Smooth muscle cell (in vitro differentiated cells): ENCODE measurements at regions not wholly inside any gene's neighbourhood (a gene's known extent, or its start where the extent isn't known, plus 50 kb on each side); places are given as distances from the start of the nearest gene placed in this dataset.

Experiments used
- DNase-seq: peaks from one replicate; lab custom pipeline; 2025; ENCODE audit not compliant: unreplicated experiment; lab: John Stamatoyannopoulos, UW
- H2AFZ ChIP-seq: fragments of 200-600 bp; sonication (generic); 2 replicates; pipeline ENCODE4 v1.6.0; 2016; ENCODE audit warnings: antibody characterized with exemption, low read depth, mild to moderate bottlenecking
- H3F3A ChIP-seq: fragments of 200-600 bp; sonication (generic); 2 replicates; pipeline ENCODE4 v1.6.0; 2017; ENCODE audit warnings: antibody characterized with exemption, low read depth
- H3K27ac ChIP-seq: fragments of 200-600 bp; sonication (generic); 2 replicates; pipeline ENCODE4 v1.5.1; 2016; ENCODE audit warnings: low read depth, mild to moderate bottlenecking
- H3K27me3 ChIP-seq: fragments of 200-600 bp; sonication (generic); 2 replicates; pipeline ENCODE4 v1.6.1; 2016; ENCODE audit warnings: low read depth, mild to moderate bottlenecking
- H3K36me3 ChIP-seq: fragments of 200-600 bp; sonication (generic); 2 replicates; pipeline ENCODE4 v1.5.1; 2016; ENCODE audit warnings: low read depth
- H3K4me1 ChIP-seq: fragments of 200-600 bp; sonication (generic); 2 replicates; pipeline ENCODE4 v1.5.1; 2016; ENCODE audit warnings: low read depth
- H3K4me2 ChIP-seq: fragments of 200-600 bp; sonication (generic); 2 replicates; pipeline ENCODE4 v1.6.0; 2016; ENCODE audit warnings: mild to moderate bottlenecking
- H3K4me3 ChIP-seq: fragments of 200-600 bp; sonication (generic); 2 replicates; pipeline ENCODE4 v1.5.1; 2016; ENCODE audit warnings: mild to moderate bottlenecking
- H3K79me2 ChIP-seq: fragments of 200-600 bp; sonication (generic); 2 replicates; pipeline ENCODE4 v1.6.0; 2016; ENCODE audit warnings: low read depth, mild to moderate bottlenecking
- H3K9ac ChIP-seq: fragments of 200-600 bp; sonication (generic); 2 replicates; pipeline ENCODE4 v1.6.0; 2016; ENCODE audit warnings: low read depth
- H3K9me3 ChIP-seq: fragments of 200-600 bp; sonication (generic); replicated peaks from 2 replicates; pipeline ENCODE4 v1.5.1; 2016; ENCODE audit warnings: low read depth
- H4K20me1 ChIP-seq: fragments of 200-600 bp; sonication (generic); 2 replicates; pipeline ENCODE4 v1.6.0; 2016; ENCODE audit warnings: low read depth
- CTCF ChIP-seq: fragments of 200-600 bp; sonication (generic); IDR thresholded peaks from 2 replicates; pipeline ENCODE4 v1.5.1; 2017; ENCODE audit warnings: borderline replicate concordance, mild to moderate bottlenecking, antibody characterized with exemption; ENCODE audit not compliant: insufficient read depth, poor library complexity, severe bottlenecking
- WGBS: methylation state at CpG from one replicate; pipeline ENCODE4 v1.1.7; 2016; ENCODE audit warnings: low lambda C conversion rate; 5-methylcytosine and 5-hydroxymethylcytosine counted together

GRCh38 chr1:221829327-221830015, 87.6 kb upstream of the DUSP10 start:
- peak overlapping the region; percentile 51 for H2AFZ ChIP-seq
- peak overlapping the region; percentile 48 for H3K9ac ChIP-seq
- TF ChIP-seq CTCF, result no peak
- H3K36me3 ChIP-seq, result no peaks in the 10 kb centered on the region
- WGBS, result 14% methylated on average over 5 of the region's 5 CpGs
- no peaks in the 10 kb centered on the region for H4K20me1 ChIP-seq
- H3K9me3 ChIP-seq, result no peaks in the 10 kb centered on the region
- peak overlapping the region; percentile 73 for H3K4me2 ChIP-seq
- peak overlapping the region; percentile 88 for H3K27ac ChIP-seq
- no peaks in the 10 kb centered on the region for H3K4me1 ChIP-seq
- DNase-seq, result no peak
- no peaks in the 10 kb centered on the region for H3F3A ChIP-seq
- no peaks in the 10 kb centered on the region for H3K27me3 ChIP-seq
- H3K4me3 ChIP-seq, result no peak overlapping the region
- no peaks in the 10 kb centered on the region for H3K79me2 ChIP-seq

- Histone ChIP-seq H2AFZ (no peak overlapping the region), H3K79me2 (no peaks in the 10 kb centered on the region), H3K4me3 (no peak overlapping the region), H3K36me3 (no peaks in the 10 kb centered on the region), H3K9ac (no peak overlapping the region), H4K20me1 (no peaks in the 10 kb centered on the region), H3K27me3 (no peaks in the 10 kb centered on the region), H3K4me2 (no peak overlapping the region), H3K9me3 (no peaks in the 10 kb centered on the region), H3K4me1 (no peaks in the 10 kb centered on the region), H3F3A (no peaks in the 10 kb centered on the region), H3K27ac (no peak overlapping the region)
- WGBS, result 95% methylated on average over 1 of the region's 1 CpG
- no peak for TF ChIP-seq CTCF
- no peak for DNase-seq
Measured at GRCh38 chr1:221827307-221827642, 85.4 kb upstream of the DUSP10 start.

- WGBS, result 100% methylated on average over 1 of the region's 1 CpG
- Histone ChIP-seq H3K4me1 (no peaks in the 10 kb centered on the region), H3K79me2 (no peaks in the 10 kb centered on the region), H3K27me3 (no peaks in the 10 kb centered on the region), H3F3A (no peaks in the 10 kb centered on the region), H2AFZ (no peak overlapping the region), H4K20me1 (no peaks in the 10 kb centered on the region), H3K36me3 (no peaks in the 10 kb centered on the region), H3K4me3 (no peak overlapping the region), H3K9me3 (no peaks in the 10 kb centered on the region), H3K4me2 (no peak overlapping the region), H3K27ac (no peak overlapping the region), H3K9ac (no peak overlapping the region)
- no peak for DNase-seq
- no peak for TF ChIP-seq CTCF
Measured at GRCh38 chr1:221824909-221825308, 83.0 kb upstream of the DUSP10 start.

- H3K9ac ChIP-seq, result no peak overlapping the region
- no peak overlapping the region for H3K27ac ChIP-seq
- TF ChIP-seq CTCF, result no peak
- H3K36me3 ChIP-seq, result no peaks in the 10 kb centered on the region
- H3K4me2 ChIP-seq, result no peak overlapping the region
- H3K4me1 ChIP-seq, result no peaks in the 10 kb centered on the region
- H3K4me3 ChIP-seq, result no peak overlapping the region
- H3K79me2 ChIP-seq, result no peaks in the 10 kb centered on the region
- H3K9me3 ChIP-seq, result no peaks in the 10 kb centered on the region
- H4K20me1 ChIP-seq, result no peaks in the 10 kb centered on the region
- 90% methylated on average over 2 of the region's 2 CpGs for WGBS
- H3K27me3 ChIP-seq, result no peaks in the 10 kb centered on the region
- H3F3A ChIP-seq, result no peaks in the 10 kb centered on the region
- no peak for DNase-seq
- H2AFZ ChIP-seq, result no peak overlapping the region
Measured at GRCh38 chr1:221824025-221824424, 82.1 kb upstream of the DUSP10 start.
